ENCODE measurements at regions not wholly inside any gene's neighbourhood (a gene's known extent, or its start where the extent isn't known, plus 50 kb on each side); places are given as distances from the start of the nearest gene placed in this dataset.

DNA sequence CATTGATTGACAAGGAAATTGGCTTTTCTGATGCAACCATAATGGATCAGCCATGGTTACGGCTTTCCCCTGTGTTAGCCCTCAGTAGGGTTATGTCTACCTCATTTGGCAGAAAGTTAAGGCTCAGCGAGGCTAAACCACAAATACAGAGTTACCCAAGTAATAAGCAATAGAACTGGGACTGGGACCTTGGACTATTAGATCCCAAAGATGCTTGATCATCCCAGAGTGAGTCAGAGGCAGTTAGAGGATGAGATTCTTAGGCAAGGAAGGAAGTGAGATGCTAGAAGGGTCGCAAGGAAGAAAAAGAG, 401.4 kb downstream of the TNS3 start:
- TF ChIP-seq ATF3 (IDR thresholded peaks at IDR 0.05): no peak
- TF ChIP-seq CTCF (IDR thresholded peaks at IDR 0.05 in 2 of 3, conservative IDR thresholded peaks at IDR 0.05 in 1 of 3; ENCODE audit: borderline replicate concordance in 1 of 3, insufficient read depth in 1 of 3, low read depth in 2 of 3, low read length in 2 of 3): no peak
- no peak for TF ChIP-seq CEBPB (IDR thresholded peaks at IDR 0.05; ENCODE audit: low read depth)
- TF ChIP-seq POLR2A (IDR thresholded peaks at IDR 0.05; ENCODE audit: borderline replicate concordance, extremely low read depth, insufficient read depth, insufficient read length): no peak
- no peak for TF ChIP-seq YY1 (IDR thresholded peaks at IDR 0.05; ENCODE audit: extremely low read depth, insufficient replicate concordance, low read depth, low read length)
- no peak for TF ChIP-seq EZH2phosphoT487 (IDR thresholded peaks at IDR 0.05; ENCODE audit: borderline replicate concordance)
- TF ChIP-seq EZH2 (IDR thresholded peaks at IDR 0.05): no peak
- TF ChIP-seq RAD21 (IDR thresholded peaks at IDR 0.05; ENCODE audit: low read depth): no peak
- no peak for TF ChIP-seq REST (IDR thresholded peaks at IDR 0.05; ENCODE audit: low read depth)
- no peak for TF ChIP-seq JUND (IDR thresholded peaks at IDR 0.05)
